ENCODE measurements at regions not wholly inside any gene's neighbourhood (a gene's known extent, or its start where the extent isn't known, plus 50 kb on each side); places are given as distances from the start of the nearest gene placed in this dataset.

GRCh38 chr20:48432494-48432832, 395.3 kb downstream of the PREX1 start:
- DNase-seq (ENCODE audit: low spot score): no peak
- TF ChIP-seq CTCF (IDR thresholded peaks at IDR 0.05): no peak

GRCh38 chr20:48431653-48432493, 395.9 kb downstream of the PREX1 start:
- DNase-seq (ENCODE audit: low spot score): no peak
- Histone ChIP-seq H3K4me3 (no peak overlapping the region), H3K27ac (no peak overlapping the region)
- TF ChIP-seq CTCF (IDR thresholded peaks at IDR 0.05): no peak

More at GRCh38 chr20:48432494-48432832, 395.3 kb downstream of the PREX1 start:
- Histone ChIP-seq H3K4me3 (no peak overlapping the region), H3K27ac (no peak overlapping the region)

GRCh38 chr20:48426630-48427029, 401.2 kb downstream of the PREX1 start:
- H3K4me3 ChIP-seq: no peak overlapping the region
- TF ChIP-seq CTCF (IDR thresholded peaks at IDR 0.05): no peak
- H3K27ac ChIP-seq: no peak overlapping the region
- no peak for DNase-seq (ENCODE audit: low spot score)

GRCh38 chr20:48425817-48426612, 401.8 kb downstream of the PREX1 start:
- no peak for DNase-seq (ENCODE audit: low spot score)
- Histone ChIP-seq H3K4me3 (no peak overlapping the region), H3K27ac (no peak overlapping the region)
- no peak for TF ChIP-seq CTCF (IDR thresholded peaks at IDR 0.05)

- TF ChIP-seq CTCF (IDR thresholded peaks at IDR 0.05): no peak
- DNase-seq (ENCODE audit: low spot score): no peak
- no peak overlapping the region for H3K27ac ChIP-seq
- H3K4me3 ChIP-seq: no peak overlapping the region
Measured at GRCh38 chr20:48425321-48425720, 402.5 kb downstream of the PREX1 start.

- H3K27ac ChIP-seq: no peak overlapping the region
- no peak for DNase-seq (ENCODE audit: low spot score)
- no peak overlapping the region for H3K4me3 ChIP-seq
- no peak for TF ChIP-seq CTCF (IDR thresholded peaks at IDR 0.05)
Measured at GRCh38 chr20:48422242-48422960, 405.4 kb downstream of the PREX1 start.
